Fibroblast of skin of scalp (primary cell): ENCODE measurements at regions not wholly inside any gene's neighbourhood (a gene's known extent, or its start where the extent isn't known, plus 50 kb on each side); places are given as distances from the start of the nearest gene placed in this dataset.
"Not testable (repeated sequence)": the region's sequence is repeated elsewhere in the genome, so short reads cannot be mapped to it uniquely, and the experiment has no call there.

ENCODE experiments used
- DNase-seq: peaks from one replicate; pipeline ENCODE4 v3.0.0-alpha.2; 2013

DNA sequence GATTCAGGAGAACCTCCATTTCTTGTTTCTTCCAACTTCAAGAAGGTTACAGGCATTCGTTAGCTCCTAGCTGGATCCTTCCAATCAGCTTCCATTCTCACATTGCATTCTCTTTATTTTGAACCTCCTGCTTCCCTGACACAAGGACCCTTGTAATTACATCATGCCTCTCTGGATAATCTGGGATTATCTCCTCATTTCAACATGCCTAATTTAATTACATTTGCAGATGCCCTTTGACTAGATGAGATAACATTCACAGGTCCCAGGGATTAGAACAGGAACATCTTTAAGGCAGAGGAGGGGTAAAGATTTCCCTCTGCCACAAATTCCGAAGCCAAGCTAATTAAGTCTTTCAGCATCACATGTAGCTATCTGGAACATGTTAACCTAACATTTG is 753.8 kb upstream of the PCDH7 start:
- no peak for DNase-seq

- DNase-seq, result no peak
Measured at GRCh38 chr4:29970626-29971025, 749.5 kb upstream of the PCDH7 start.

GRCh38 chr4:29972121-29972520 is 748.0 kb upstream of the PCDH7 start:
- DNase-seq, result no peak

DNA sequence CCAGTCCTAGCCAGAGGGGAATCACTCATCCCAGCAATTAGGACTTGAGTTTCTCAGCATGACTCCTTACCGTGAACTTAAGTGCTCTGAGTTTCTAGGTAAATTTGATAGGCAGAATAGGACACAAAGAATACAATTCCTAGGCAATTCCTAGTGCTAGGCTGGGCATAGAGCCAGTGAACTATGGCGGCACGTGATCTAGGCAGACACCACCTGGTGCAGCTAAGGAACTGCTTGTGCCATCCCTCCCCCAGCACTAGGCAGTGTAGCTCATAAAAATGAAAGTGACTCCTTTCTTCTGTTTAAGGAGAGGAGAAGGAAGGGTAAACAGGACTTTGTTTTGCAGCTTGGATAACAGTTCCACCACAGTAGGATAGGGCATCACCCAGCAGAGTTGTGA is 736.3 kb upstream of the PCDH7 start:
- DNase-seq, result no peak

- no peak for DNase-seq
Measured at GRCh38 chr4:30001628-30002027, 718.5 kb upstream of the PCDH7 start.

- no peak for DNase-seq
Measured at GRCh38 chr4:30002341-30002740, 717.8 kb upstream of the PCDH7 start.

GRCh38 chr4:30005995-30006394 is 714.2 kb upstream of the PCDH7 start:
- DNase-seq, result no peak

DNA sequence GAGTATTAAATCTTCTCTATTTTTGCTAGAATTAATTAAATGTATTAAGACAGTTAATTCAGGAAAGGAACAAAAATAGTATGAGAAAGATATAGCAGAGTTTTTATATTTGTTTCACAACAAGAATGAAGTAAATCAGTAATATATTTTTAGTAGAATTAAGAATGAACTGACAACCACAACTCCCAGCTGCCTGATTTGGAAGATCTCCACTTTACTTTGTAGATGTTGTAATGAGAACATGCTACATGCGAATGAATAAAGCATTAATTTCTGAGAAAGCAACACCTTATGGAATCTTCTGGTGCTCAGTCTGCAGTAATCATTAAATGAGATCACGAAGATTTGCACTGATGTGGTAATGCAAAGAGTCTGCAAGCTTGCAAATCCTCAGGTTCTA is 695.6 kb upstream of the PCDH7 start:
- no peak for DNase-seq

DNA sequence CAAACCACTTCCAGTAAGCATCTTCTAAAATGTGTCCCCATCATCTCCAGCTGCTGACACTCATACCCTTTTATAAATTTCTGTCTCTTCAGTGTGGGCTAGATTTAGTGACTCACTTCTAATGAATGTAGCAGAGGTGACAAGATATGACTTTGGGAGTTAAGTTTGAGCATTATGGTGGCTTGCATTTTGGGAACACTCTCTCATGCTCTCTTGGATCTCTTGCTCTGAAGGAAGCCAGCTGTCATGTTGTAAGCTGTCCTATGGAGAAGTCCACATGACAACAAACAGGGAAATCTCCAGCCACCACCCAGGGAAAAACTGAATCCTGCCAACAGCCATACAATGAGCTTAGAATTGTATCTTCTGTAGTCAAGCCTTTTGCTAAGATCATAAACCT is 691.3 kb upstream of the PCDH7 start:
- no peak for DNase-seq

- DNase-seq, result no peak
Measured at GRCh38 chr4:30056016-30056766, 664.0 kb upstream of the PCDH7 start.

DNA sequence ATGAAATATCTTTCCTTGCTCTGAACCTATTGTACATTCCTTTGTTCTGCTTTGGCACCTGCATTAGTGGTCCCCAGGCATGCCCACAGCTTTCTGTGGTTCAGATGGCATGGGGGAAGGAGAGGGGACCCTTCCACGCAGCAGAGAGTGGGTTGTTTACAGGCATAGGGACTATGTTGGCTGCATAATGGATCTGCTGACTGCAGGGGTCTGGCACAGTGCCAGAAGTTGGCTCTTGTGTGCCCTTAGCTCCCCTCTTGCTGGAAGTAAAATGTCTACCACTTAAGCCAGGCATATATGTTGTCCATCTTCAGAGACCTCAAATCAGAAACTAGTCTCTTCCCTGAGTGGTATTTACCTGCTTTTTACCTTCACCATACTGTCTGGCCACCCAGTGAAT is 651.9 kb upstream of the PCDH7 start:
- DNase-seq, result no peak

DNA sequence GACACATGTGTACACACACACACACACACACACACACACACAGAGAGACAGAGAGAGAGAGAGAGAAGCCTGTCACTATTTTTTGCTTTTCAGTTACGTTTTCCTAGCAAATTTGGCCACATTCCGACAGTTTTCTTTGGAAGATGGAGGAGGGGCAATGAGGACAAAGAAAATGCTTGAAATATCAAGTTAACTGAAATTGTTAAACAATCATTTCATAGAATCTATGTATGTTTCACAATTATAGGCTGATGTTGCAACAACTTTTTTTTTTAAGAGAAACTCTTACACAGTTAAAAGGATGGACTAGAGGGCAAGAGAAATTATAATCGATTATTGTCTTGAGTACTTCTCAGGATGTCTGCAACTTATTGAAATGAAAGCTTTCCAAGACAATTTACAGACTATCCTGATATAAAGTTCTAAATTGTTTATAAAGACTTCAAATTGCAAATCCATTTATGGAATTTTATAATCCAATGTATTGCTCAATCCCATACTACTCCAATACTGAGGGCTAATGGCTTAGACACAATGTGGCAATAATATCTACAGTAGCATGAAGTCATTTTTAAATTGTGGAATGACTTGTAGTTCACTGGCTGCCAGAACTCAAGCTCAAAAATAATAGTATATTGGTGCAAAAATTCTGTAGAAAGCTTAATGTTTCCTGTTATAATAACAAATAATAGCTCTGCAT is 647.0 kb upstream of the PCDH7 start:
- DNase-seq, result no peak

GRCh38 chr4:30092420-30093128 is 627.6 kb upstream of the PCDH7 start:
- not testable (repeated sequence) for DNase-seq

DNA sequence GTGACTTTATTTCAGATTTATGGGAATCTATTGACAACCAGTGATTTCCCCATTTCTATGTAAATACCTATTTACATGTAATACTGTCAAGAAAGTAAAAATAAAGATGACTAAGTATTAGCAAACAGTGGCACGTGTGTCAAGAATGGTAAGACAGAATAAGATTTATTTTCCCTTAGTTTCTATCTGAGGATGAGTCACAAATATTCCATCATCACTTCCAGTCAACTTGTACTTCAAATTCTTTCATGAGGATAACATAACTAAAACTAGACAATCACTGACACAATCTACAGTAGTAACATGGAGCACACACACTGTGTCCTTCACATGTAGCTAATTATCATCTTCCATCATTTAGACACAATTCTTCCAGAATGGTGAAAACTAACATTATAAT is 625.3 kb upstream of the PCDH7 start:
- DNase-seq, result peak; percentile 1

DNA sequence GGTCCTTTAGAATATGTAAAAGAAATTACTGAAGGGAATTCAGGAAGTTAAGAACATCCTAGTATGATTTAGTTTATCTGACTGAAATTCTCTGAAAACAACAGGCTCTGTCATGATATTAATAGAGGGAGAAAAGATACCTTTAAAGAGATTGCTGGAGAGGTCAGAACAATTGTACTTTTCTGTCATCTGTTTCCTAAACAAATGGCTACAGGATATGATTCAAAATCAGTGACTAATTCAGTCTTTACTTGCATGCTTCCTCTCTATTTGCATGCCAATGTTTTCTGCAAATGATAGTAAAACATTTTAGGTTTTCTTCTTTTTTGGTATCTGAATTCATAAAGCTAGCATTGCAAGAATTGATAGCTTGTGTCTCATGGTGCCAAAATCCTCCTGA is 616.7 kb upstream of the PCDH7 start:
- no peak for DNase-seq

DNA sequence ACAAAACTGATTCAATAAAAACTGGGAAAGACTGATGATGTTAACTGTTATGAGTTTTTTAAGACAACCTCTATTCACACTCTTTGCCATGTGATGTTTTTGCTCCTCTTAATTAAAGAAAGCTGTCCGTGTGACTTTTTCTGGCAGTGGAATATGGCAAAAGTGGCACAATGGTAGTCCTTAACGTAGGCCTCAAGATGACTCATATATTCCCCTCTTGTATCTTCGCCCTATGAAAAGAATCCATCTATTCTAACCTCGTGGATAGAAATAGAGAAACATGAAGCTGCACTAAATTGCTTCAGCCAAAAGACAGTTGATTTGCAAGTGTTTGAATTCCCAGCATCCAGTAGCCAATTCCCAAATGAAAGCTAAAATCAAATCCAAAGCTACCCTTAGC is 603.8 kb upstream of the PCDH7 start:
- no peak for DNase-seq

- no peak for DNase-seq
Measured at GRCh38 chr4:30117433-30117832, 602.7 kb upstream of the PCDH7 start.

- no peak for DNase-seq
Measured at GRCh38 chr4:30122711-30123110, 597.5 kb upstream of the PCDH7 start.

DNA sequence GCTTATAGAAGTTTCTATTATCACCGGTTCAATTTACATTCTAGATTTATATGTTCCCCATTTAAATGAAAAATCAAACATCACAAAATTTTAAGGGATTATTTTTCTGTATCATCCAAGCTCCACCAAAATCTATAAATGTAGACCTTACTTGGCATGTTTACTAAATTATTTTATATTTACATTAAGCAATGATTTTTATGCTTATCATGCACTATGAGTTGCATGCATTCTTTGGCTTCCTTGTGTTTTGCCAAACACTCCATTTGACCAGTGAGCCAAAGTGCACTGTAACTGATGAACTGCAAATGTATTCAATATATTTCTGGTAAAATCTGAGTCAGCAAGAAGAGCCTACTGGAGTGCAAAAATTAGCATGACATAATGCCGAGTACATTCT is 595.5 kb upstream of the PCDH7 start:
- not testable (repeated sequence) for DNase-seq

DNA sequence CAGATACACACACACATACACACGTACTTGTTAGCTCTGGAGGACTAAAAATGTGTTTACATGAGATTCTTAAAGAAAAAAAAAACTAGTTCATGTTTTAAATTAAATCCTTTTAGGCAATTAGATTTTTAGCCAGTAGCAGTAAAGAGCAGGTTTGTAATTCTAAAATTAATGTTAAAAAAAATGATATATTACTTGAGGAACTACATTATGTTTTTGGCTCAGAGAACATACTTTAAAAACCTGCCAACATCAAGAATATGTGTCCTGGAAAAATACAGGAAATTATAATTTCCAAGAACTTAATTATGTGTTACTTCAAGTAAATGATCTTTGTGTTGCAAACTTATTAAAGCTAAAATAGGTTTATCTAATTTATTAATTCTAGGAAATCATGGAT is 594.3 kb upstream of the PCDH7 start:
- DNase-seq, result no peak

DNA sequence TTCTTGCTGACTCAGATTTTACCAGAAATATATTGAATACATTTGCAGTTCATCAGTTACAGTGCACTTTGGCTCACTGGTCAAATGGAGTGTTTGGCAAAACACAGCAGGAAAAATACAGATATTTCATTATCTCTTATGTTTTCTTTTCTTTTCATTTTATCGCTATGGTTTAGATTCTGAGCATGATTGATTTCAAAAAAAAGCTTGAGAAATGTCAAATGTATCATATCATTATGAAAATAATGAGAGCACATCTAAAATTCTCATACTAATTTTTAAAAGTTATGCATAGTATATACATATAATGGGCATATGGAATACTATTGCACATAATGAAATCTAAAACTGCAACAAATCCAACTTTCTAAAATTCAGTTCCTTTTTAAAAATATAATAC is 593.8 kb upstream of the PCDH7 start:
- DNase-seq, result no peak

DNA sequence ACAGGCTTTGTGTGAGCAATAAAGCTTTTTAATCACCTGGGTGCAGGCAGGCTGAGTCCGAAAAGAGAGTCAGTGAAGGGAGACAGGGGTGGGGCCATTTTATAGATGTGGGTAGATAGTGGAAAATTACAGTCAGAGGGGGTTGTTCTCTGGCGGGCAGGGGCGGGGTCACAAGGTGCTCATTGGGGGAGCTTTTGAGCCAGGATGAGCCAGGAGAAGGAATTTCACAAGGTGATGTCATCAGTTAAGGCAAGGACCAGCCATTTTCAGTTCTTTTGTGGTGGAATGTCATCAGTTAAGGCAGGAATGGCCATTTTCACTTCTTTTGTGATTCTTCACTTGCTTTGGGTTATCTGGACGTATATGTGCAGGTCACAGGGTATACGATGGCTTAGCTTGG is 571.3 kb upstream of the PCDH7 start:
- DNase-seq, result not testable (repeated sequence)

DNA sequence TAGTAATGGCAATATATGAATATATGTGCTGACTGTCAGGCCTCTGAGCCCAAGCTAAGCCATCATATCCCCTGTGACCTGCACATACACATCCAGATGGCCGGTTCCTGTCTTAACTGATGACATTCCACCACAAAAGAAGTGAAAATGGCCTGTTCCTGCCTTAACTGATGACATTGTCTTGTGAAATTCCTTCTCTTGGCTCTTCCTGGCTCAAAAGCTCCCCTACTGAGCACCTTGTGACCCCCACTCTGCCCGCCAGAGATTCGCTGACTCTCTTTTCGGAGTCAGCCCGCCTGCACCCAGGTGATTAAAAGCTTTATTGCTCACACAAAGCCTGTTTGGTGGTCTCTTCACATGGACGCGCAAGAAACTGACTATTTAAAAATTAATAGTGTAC is 570.6 kb upstream of the PCDH7 start:
- not testable (repeated sequence) for DNase-seq

DNA sequence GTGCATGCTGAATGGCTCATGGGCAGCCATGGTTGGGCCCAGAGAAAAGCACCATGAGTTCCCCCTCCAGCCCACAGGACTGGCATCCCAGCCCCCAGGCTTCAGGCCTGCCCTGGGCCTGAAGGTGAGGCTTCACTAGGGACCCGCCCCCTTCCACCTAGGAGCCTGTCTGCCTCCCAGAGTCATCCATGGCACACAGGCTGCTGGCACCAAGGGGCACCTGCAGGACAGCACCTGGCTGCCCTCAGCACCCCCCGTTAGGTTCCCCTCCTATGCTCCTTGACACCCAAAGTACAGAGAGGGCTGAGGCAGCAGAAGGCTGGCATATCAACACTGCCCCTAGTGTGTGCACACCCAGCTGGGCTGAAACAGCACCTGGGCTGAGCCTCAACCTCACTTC is 566.7 kb upstream of the PCDH7 start:
- DNase-seq, result no peak
